SU-DHL-6 (cell line): ENCODE measurements at regions not wholly inside any gene's neighbourhood (a gene's known extent, or its start where the extent isn't known, plus 50 kb on each side); places are given as distances from the start of the nearest gene placed in this dataset.

Source experiments
- H2AFZ ChIP-seq: fragments of 200-600 bp; sonication (generic); 2 replicates; pipeline ENCODE4 v1.6.1; 2014; ENCODE audit warnings: low read depth, mild to moderate bottlenecking, moderate library complexity, mixed read lengths, antibody characterized with exemption, low read length; ENCODE audit not compliant: severe bottlenecking
- H3F3A ChIP-seq: fragments of 200-600 bp; shearing (Covaris generic); 2 replicates; pipeline ENCODE4 v1.6.0; 2016; ENCODE audit warnings: antibody characterized with exemption, mild to moderate bottlenecking; ENCODE audit not compliant: insufficient read depth
- H3K27ac ChIP-seq: fragments of 200-600 bp; sonication (generic); 2 replicates; pipeline ENCODE4 v1.5.1; 2016; ENCODE audit warnings: low read depth, mild to moderate bottlenecking, low read length, moderate library complexity, mixed read lengths
- H3K27me3 ChIP-seq: fragments of 200-600 bp; sonication (generic), shearing (Covaris generic); 2 replicates; pipeline ENCODE4 v1.6.0; 2014; ENCODE audit warnings: mild to moderate bottlenecking, low read length
- H3K36me3 ChIP-seq: fragments of 200-600 bp; sonication (generic); 2 replicates; pipeline ENCODE4 v1.6.1; 2014; ENCODE audit warnings: mild to moderate bottlenecking, low read length, mixed read lengths
- H3K4me2 ChIP-seq: fragments of 300-600, 200-600 bp; shearing (Covaris generic), sonication (generic); 2 replicates; pipeline ENCODE4 v1.6.0; 2014; ENCODE audit warnings: low read length, low read depth, mild to moderate bottlenecking; ENCODE audit not compliant: poor library complexity, severe bottlenecking
- H3K4me3 ChIP-seq: fragments of 200-600 bp; sonication (generic); 2 replicates; pipeline ENCODE4 v1.5.1; 2014; ENCODE audit warnings: antibody characterized with exemption, low read length, mild to moderate bottlenecking, mixed read lengths; ENCODE audit not compliant: insufficient read depth, poor library complexity, severe bottlenecking
- H3K79me2 ChIP-seq: fragments of 200-600 bp; sonication (generic); 2 replicates; pipeline ENCODE4 v1.6.1; 2014; ENCODE audit warnings: mild to moderate bottlenecking, low read length, moderate library complexity; ENCODE audit not compliant: insufficient read depth
- H3K9ac ChIP-seq: fragments of 200-600 bp; sonication (generic); 2 replicates; pipeline ENCODE4 v1.7.0; 2014; ENCODE audit warnings: mild to moderate bottlenecking, low read length
- H3K9me2 ChIP-seq: fragments of 200-600 bp; sonication (generic); replicated peaks from 2 replicates; pipeline ENCODE4 v1.6.1; 2014; ENCODE audit warnings: low read length; ENCODE audit not compliant: insufficient read depth
- H3K9me3 ChIP-seq: fragments of 200-600 bp; sonication (generic); 2 replicates; pipeline ENCODE4 v1.6.1; 2014; ENCODE audit warnings: low read length, mixed read lengths; ENCODE audit not compliant: insufficient read depth
- H4K20me1 ChIP-seq: fragments of 200-600 bp; sonication (generic); 2 replicates; pipeline ENCODE4 v1.6.1; 2014; ENCODE audit warnings: low read depth, mild to moderate bottlenecking, antibody characterized with exemption, low read length, moderate library complexity, mixed read lengths
- CTCF ChIP-seq: fragments of 200-600 bp; sonication (generic); IDR thresholded peaks from one replicate; pipeline ENCODE4 v1.5.1; 2017; ENCODE audit warnings: antibody characterized with exemption, mild to moderate bottlenecking, low read length, moderate library complexity; ENCODE audit not compliant: insufficient read depth, poor library complexity, severe bottlenecking
- EZH2phosphoT487 ChIP-seq: fragments of 200-600 bp; sonication (generic), shearing (Covaris generic); conservative IDR thresholded peaks from 2 replicates; pipeline ENCODE4 v1.6.1; 2018; ENCODE audit warnings: mild to moderate bottlenecking, antibody characterized with exemption, low read length, moderate library complexity, mixed read lengths

GRCh38 chrX:77087529-77088169, 359.5 kb upstream of the FGF16 start:
- no peak overlapping the region for H2AFZ ChIP-seq
- H3K9me2 ChIP-seq: no peaks in the 10 kb centered on the region
- no peak overlapping the region for H3K27ac ChIP-seq
- H3K9me3 ChIP-seq: no peaks in the 10 kb centered on the region
- H3K79me2 ChIP-seq: no peaks in the 10 kb centered on the region
- no peaks in the 10 kb centered on the region for H4K20me1 ChIP-seq
- H3K4me3 ChIP-seq: no peak overlapping the region
- no peaks in the 10 kb centered on the region for H3K27me3 ChIP-seq
- no peaks in the 10 kb centered on the region for H3F3A ChIP-seq
- H3K36me3 ChIP-seq: no peaks in the 10 kb centered on the region
- H3K4me2 ChIP-seq: no peak overlapping the region
- H3K9ac ChIP-seq: no peak overlapping the region
- TF ChIP-seq CTCF: no peak
- no peak for TF ChIP-seq EZH2phosphoT487

- no peaks in the 10 kb centered on the region for H3K9me3 ChIP-seq
Measured at GRCh38 chrX:77088233-77088632, 359.0 kb upstream of the FGF16 start.

GRCh38 chrX:77114501-77114900, 332.7 kb upstream of the FGF16 start:
- no peak overlapping the region for H2AFZ ChIP-seq
- H3K9me3 ChIP-seq: no peaks in the 10 kb centered on the region
- H3F3A ChIP-seq: no peaks in the 10 kb centered on the region
- H3K36me3 ChIP-seq: no peaks in the 10 kb centered on the region
- no peaks in the 10 kb centered on the region for H3K79me2 ChIP-seq
- no peaks in the 10 kb centered on the region for H3K27me3 ChIP-seq
- H3K9ac ChIP-seq: no peak overlapping the region
- no peaks in the 10 kb centered on the region for H3K9me2 ChIP-seq
- no peak for TF ChIP-seq EZH2phosphoT487
- no peak for TF ChIP-seq CTCF
- no peak overlapping the region for H3K27ac ChIP-seq
- H4K20me1 ChIP-seq: no peaks in the 10 kb centered on the region
- no peak overlapping the region for H3K4me3 ChIP-seq
- no peak overlapping the region for H3K4me2 ChIP-seq

More at GRCh38 chrX:77088233-77088632, 359.0 kb upstream of the FGF16 start:
- H3K9me2 ChIP-seq: no peaks in the 10 kb centered on the region
- no peaks in the 10 kb centered on the region for H3K27me3 ChIP-seq
- no peak overlapping the region for H2AFZ ChIP-seq
- no peaks in the 10 kb centered on the region for H3F3A ChIP-seq
- no peaks in the 10 kb centered on the region for H3K79me2 ChIP-seq
- H3K4me3 ChIP-seq: no peak overlapping the region
- TF ChIP-seq EZH2phosphoT487 (no peak), CTCF (no peak)
- H3K9ac ChIP-seq: no peak overlapping the region
- H3K4me2 ChIP-seq: no peak overlapping the region
- no peaks in the 10 kb centered on the region for H3K36me3 ChIP-seq
- no peaks in the 10 kb centered on the region for H4K20me1 ChIP-seq
- H3K27ac ChIP-seq: no peak overlapping the region
